ENCODE measurements at regions not wholly inside any gene's neighbourhood (a gene's known extent, or its start where the extent isn't known, plus 50 kb on each side); places are given as distances from the start of the nearest gene placed in this dataset.

- Histone ChIP-seq H3K4me3 (ENCODE audit: low read length) (no peak overlapping the region), H3K9me3 (ENCODE audit: low read depth, low read length) (no peaks in the 10 kb centered on the region), H3K27me3 (ENCODE audit: insufficient read depth, low read length) (no peaks in the 10 kb centered on the region), H3K4me1 (ENCODE audit: insufficient read depth, low read length) (no peaks in the 10 kb centered on the region)
Observed at GRCh38 chr7:142698429-142698828, 50.8 kb upstream of the PRSS1 start.

GRCh38 chr7:142697270-142697669 is 52.0 kb upstream of the PRSS1 start:
- Histone ChIP-seq H3K27me3 (ENCODE audit: insufficient read depth, low read length) (no peaks in the 10 kb centered on the region), H3K4me1 (ENCODE audit: insufficient read depth, low read length) (no peaks in the 10 kb centered on the region), H3K4me3 (ENCODE audit: low read length) (no peak overlapping the region), H3K9me3 (ENCODE audit: low read depth, low read length) (no peaks in the 10 kb centered on the region)

- H3K4me3 ChIP-seq (ENCODE audit: low read length) = no peak overlapping the region
- H3K27me3 ChIP-seq (ENCODE audit: insufficient read depth, low read length) = no peaks in the 10 kb centered on the region
- H3K4me1 ChIP-seq (ENCODE audit: insufficient read depth, low read length) = no peaks in the 10 kb centered on the region
Observed at GRCh38 chr7:142696456-142697179, 52.7 kb upstream of the PRSS1 start.

GRCh38 chr7:142693911-142694310 is 55.4 kb upstream of the PRSS1 start:
- H3K9me3 ChIP-seq (ENCODE audit: low read depth, low read length) = no peaks in the 10 kb centered on the region
- H3K27me3 ChIP-seq (ENCODE audit: insufficient read depth, low read length) = no peaks in the 10 kb centered on the region
- H3K4me3 ChIP-seq (ENCODE audit: low read length) = no peak overlapping the region
- no peaks in the 10 kb centered on the region for H3K4me1 ChIP-seq (ENCODE audit: insufficient read depth, low read length)

More at GRCh38 chr7:142696456-142697179, 52.7 kb upstream of the PRSS1 start:
- no peaks in the 10 kb centered on the region for H3K9me3 ChIP-seq (ENCODE audit: low read depth, low read length)

- Histone ChIP-seq H3K4me1 (ENCODE audit: insufficient read depth, low read length) (peaks cover 3% of the 10 kb centered on the region), H3K9me3 (ENCODE audit: low read depth, low read length) (no peaks in the 10 kb centered on the region), H3K4me3 (ENCODE audit: low read length) (no peak overlapping the region), H3K27me3 (ENCODE audit: insufficient read depth, low read length) (no peaks in the 10 kb centered on the region)
Observed at GRCh38 chr7:142690554-142691182, 58.6 kb upstream of the PRSS1 start.

GRCh38 chr7:142689439-142690120 is 59.7 kb upstream of the PRSS1 start:
- peaks cover 3% of the 10 kb centered on the region for H3K4me1 ChIP-seq (ENCODE audit: insufficient read depth, low read length)
- H3K4me3 ChIP-seq (ENCODE audit: low read length) = no peak overlapping the region
- no peaks in the 10 kb centered on the region for H3K9me3 ChIP-seq (ENCODE audit: low read depth, low read length)
- H3K27me3 ChIP-seq (ENCODE audit: insufficient read depth, low read length) = no peaks in the 10 kb centered on the region

- Histone ChIP-seq H3K4me3 (ENCODE audit: low read length) (no peak overlapping the region), H3K9me3 (ENCODE audit: low read depth, low read length) (no peaks in the 10 kb centered on the region), H3K4me1 (ENCODE audit: insufficient read depth, low read length) (peaks cover 3% of the 10 kb centered on the region), H3K27me3 (ENCODE audit: insufficient read depth, low read length) (no peaks in the 10 kb centered on the region)
Observed at GRCh38 chr7:142685877-142686508, 63.3 kb upstream of the PRSS1 start.

- Histone ChIP-seq H3K4me3 (ENCODE audit: low read length) (no peak overlapping the region), H3K9me3 (ENCODE audit: low read depth, low read length) (no peaks in the 10 kb centered on the region), H3K27me3 (ENCODE audit: insufficient read depth, low read length) (no peaks in the 10 kb centered on the region), H3K4me1 (ENCODE audit: insufficient read depth, low read length) (peaks cover 3% of the 10 kb centered on the region)
Observed at GRCh38 chr7:142681314-142682092, 67.8 kb upstream of the PRSS1 start.

GRCh38 chr7:142671506-142671905 is 77.8 kb upstream of the PRSS1 start:
- no peaks in the 10 kb centered on the region for H3K9me3 ChIP-seq (ENCODE audit: low read depth, low read length)
- H3K4me3 ChIP-seq (ENCODE audit: low read length) = no peak overlapping the region
- no peaks in the 10 kb centered on the region for H3K27me3 ChIP-seq (ENCODE audit: insufficient read depth, low read length)
- peaks cover 15% of the 10 kb centered on the region for H3K4me1 ChIP-seq (ENCODE audit: insufficient read depth, low read length)

GRCh38 chr7:142670511-142670910 is 78.8 kb upstream of the PRSS1 start:
- no peak overlapping the region for H3K4me3 ChIP-seq (ENCODE audit: low read length)
- H3K4me1 ChIP-seq (ENCODE audit: insufficient read depth, low read length) = peaks cover 15% of the 10 kb centered on the region
- no peaks in the 10 kb centered on the region for H3K27me3 ChIP-seq (ENCODE audit: insufficient read depth, low read length)
- no peaks in the 10 kb centered on the region for H3K9me3 ChIP-seq (ENCODE audit: low read depth, low read length)

GRCh38 chr7:142669074-142669654 is 80.1 kb upstream of the PRSS1 start:
- Histone ChIP-seq H3K27me3 (ENCODE audit: insufficient read depth, low read length) (no peaks in the 10 kb centered on the region), H3K4me1 (ENCODE audit: insufficient read depth, low read length) (peaks cover 15% of the 10 kb centered on the region), H3K9me3 (ENCODE audit: low read depth, low read length) (no peaks in the 10 kb centered on the region), H3K4me3 (ENCODE audit: low read length) (no peak overlapping the region)

- H3K27me3 ChIP-seq (ENCODE audit: insufficient read depth, low read length) = no peaks in the 10 kb centered on the region
- no peaks in the 10 kb centered on the region for H3K9me3 ChIP-seq (ENCODE audit: low read depth, low read length)
- H3K4me1 ChIP-seq (ENCODE audit: insufficient read depth, low read length) = peaks cover 15% of the 10 kb centered on the region
- H3K4me3 ChIP-seq (ENCODE audit: low read length) = no peak overlapping the region
Observed at GRCh38 chr7:142668495-142668894, 80.8 kb upstream of the PRSS1 start.

GRCh38 chr7:142657376-142657775 is 91.9 kb upstream of the PRSS1 start:
- H3K27me3 ChIP-seq (ENCODE audit: insufficient read depth, low read length) = no peaks in the 10 kb centered on the region
- H3K9me3 ChIP-seq (ENCODE audit: low read depth, low read length) = no peaks in the 10 kb centered on the region
- no peak overlapping the region for H3K4me3 ChIP-seq (ENCODE audit: low read length)
- H3K4me1 ChIP-seq (ENCODE audit: insufficient read depth, low read length) = no peaks in the 10 kb centered on the region

- Histone ChIP-seq H3K4me3 (ENCODE audit: low read length) (no peak overlapping the region), H3K9me3 (ENCODE audit: low read depth, low read length) (no peaks in the 10 kb centered on the region), H3K27me3 (ENCODE audit: insufficient read depth, low read length) (no peaks in the 10 kb centered on the region), H3K4me1 (ENCODE audit: insufficient read depth, low read length) (no peaks in the 10 kb centered on the region)
Observed at GRCh38 chr7:142654398-142654797, 94.9 kb upstream of the PRSS1 start.

Data from mononuclear cell (primary cell).